ENCODE measurements at regions not wholly inside any gene's neighbourhood (a gene's known extent, or its start where the extent isn't known, plus 50 kb on each side); places are given as distances from the start of the nearest gene placed in this dataset.
A peak's percentile ranks its signal among the peaks of the same experiment; 100 is the strongest.

DNA sequence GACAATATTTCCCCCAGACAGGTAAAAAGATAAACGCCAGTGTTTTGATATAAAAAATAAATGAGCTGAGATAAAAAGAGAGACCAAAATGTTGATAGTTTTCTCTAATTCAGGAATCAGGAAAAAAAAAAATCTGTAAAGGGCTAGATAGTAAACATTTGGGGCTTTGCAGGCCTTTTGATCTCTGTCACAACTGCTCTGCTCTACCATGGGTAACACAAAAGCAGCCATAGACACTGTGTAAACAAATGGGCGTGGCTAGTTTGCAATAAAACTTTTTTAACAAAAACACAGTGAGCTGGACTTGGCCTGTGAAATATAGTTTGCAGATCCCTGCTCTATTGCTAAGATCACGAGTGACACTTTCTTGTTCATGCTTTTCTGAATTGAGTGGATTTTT is 219.1 kb upstream of the STXBP5 start (continued):
- peak; percentile 51; the same call in 1 of the 2 replicates for TF ChIP-seq GATA4 (IDR thresholded peaks at IDR 0.05; ENCODE audit: borderline replicate concordance, low read depth)
- 0 out of 2 replicates have a peak, but pooled peaks have one; percentile 28 for TF ChIP-seq ZFP1 (CRISPR knock-in tag; IDR thresholded peaks at IDR 0.05)
- TF ChIP-seq KLF15 (CRISPR knock-in tag; IDR thresholded peaks at IDR 0.05; ENCODE audit: borderline replicate concordance), result no peak
- no peak for TF ChIP-seq ZNF441 (CRISPR knock-in tag; IDR thresholded peaks at IDR 0.05; ENCODE audit: borderline replicate concordance)
- peak; percentile 84; the same call in 1 of the 2 replicates for TF ChIP-seq FOXK1 (CRISPR knock-in tag; IDR thresholded peaks at IDR 0.05; ENCODE audit: borderline replicate concordance, low read depth)
- TF ChIP-seq ZNF879 (CRISPR knock-in tag; IDR thresholded peaks at IDR 0.05), result no peak
- TF ChIP-seq, protein P1, sequence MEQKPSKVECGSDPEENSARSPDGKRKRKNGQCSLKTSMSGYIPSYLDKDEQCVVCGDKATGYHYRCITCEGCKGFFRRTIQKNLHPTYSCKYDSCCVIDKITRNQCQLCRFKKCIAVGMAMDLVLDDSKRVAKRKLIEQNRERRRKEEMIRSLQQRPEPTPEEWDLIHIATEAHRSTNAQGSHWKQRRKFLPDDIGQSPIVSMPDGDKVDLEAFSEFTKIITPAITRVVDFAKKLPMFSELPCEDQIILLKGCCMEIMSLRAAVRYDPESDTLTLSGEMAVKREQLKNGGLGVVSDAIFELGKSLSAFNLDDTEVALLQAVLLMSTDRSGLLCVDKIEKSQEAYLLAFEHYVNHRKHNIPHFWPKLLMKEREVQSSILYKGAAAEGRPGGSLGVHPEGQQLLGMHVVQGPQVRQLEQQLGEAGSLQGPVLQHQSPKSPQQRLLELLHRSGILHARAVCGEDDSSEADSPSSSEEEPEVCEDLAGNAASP (CRISPR knock-in tag; IDR thresholded peaks at IDR 0.05; ENCODE audit: borderline replicate concordance), result peak; percentile 67
- no peak for TF ChIP-seq NCOA5 (CRISPR knock-in tag; IDR thresholded peaks at IDR 0.05)
- TF ChIP-seq, protein P2, sequence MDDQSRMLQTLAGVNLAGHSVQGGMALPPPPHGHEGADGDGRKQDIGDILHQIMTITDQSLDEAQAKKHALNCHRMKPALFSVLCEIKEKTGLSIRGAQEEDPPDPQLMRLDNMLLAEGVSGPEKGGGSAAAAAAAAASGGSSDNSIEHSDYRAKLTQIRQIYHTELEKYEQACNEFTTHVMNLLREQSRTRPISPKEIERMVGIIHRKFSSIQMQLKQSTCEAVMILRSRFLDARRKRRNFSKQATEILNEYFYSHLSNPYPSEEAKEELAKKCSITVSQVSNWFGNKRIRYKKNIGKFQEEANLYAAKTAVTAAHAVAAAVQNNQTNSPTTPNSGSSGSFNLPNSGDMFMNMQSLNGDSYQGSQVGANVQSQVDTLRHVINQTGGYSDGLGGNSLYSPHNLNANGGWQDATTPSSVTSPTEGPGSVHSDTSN (CRISPR knock-in tag; IDR thresholded peaks at IDR 0.05; ENCODE audit: borderline replicate concordance), result no peak
- no peak for TF ChIP-seq RBM22 (optimal IDR thresholded peaks at IDR 0.05; ENCODE audit: low read length)
- TF ChIP-seq ZFX (CRISPR knock-in tag; IDR thresholded peaks at IDR 0.05; ENCODE audit: low read depth), result peak; percentile 46; the same call in 1 of the 2 replicates
- TF ChIP-seq, protein P3, sequence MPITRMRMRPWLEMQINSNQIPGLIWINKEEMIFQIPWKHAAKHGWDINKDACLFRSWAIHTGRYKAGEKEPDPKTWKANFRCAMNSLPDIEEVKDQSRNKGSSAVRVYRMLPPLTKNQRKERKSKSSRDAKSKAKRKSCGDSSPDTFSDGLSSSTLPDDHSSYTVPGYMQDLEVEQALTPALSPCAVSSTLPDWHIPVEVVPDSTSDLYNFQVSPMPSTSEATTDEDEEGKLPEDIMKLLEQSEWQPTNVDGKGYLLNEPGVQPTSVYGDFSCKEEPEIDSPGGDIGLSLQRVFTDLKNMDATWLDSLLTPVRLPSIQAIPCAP (CRISPR knock-in tag; IDR thresholded peaks at IDR 0.05; ENCODE audit: low read depth), result no peak
- TF ChIP-seq FOXM1 (CRISPR knock-in tag; IDR thresholded peaks at IDR 0.05), result no peak
- TF ChIP-seq, protein P4, sequence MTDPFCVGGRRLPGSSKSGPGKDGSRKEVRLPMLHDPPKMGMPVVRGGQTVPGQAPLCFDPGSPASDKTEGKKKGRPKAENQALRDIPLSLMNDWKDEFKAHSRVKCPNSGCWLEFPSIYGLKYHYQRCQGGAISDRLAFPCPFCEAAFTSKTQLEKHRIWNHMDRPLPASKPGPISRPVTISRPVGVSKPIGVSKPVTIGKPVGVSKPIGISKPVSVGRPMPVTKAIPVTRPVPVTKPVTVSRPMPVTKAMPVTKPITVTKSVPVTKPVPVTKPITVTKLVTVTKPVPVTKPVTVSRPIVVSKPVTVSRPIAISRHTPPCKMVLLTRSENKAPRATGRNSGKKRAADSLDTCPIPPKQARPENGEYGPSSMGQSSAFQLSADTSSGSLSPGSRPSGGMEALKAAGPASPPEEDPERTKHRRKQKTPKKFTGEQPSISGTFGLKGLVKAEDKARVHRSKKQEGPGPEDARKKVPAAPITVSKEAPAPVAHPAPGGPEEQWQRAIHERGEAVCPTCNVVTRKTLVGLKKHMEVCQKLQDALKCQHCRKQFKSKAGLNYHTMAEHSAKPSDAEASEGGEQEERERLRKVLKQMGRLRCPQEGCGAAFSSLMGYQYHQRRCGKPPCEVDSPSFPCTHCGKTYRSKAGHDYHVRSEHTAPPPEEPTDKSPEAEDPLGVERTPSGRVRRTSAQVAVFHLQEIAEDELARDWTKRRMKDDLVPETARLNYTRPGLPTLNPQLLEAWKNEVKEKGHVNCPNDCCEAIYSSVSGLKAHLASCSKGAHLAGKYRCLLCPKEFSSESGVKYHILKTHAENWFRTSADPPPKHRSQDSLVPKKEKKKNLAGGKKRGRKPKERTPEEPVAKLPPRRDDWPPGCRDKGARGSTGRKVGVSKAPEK (CRISPR knock-in tag; IDR thresholded peaks at IDR 0.05; ENCODE audit: borderline replicate concordance), result no peak
- TF ChIP-seq, protein P5, sequence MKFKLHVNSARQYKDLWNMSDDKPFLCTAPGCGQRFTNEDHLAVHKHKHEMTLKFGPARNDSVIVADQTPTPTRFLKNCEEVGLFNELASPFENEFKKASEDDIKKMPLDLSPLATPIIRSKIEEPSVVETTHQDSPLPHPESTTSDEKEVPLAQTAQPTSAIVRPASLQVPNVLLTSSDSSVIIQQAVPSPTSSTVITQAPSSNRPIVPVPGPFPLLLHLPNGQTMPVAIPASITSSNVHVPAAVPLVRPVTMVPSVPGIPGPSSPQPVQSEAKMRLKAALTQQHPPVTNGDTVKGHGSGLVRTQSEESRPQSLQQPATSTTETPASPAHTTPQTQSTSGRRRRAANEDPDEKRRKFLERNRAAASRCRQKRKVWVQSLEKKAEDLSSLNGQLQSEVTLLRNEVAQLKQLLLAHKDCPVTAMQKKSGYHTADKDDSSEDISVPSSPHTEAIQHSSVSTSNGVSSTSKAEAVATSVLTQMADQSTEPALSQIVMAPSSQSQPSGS (CRISPR knock-in tag; IDR thresholded peaks at IDR 0.05), result no peak
- TF ChIP-seq, protein P6, sequence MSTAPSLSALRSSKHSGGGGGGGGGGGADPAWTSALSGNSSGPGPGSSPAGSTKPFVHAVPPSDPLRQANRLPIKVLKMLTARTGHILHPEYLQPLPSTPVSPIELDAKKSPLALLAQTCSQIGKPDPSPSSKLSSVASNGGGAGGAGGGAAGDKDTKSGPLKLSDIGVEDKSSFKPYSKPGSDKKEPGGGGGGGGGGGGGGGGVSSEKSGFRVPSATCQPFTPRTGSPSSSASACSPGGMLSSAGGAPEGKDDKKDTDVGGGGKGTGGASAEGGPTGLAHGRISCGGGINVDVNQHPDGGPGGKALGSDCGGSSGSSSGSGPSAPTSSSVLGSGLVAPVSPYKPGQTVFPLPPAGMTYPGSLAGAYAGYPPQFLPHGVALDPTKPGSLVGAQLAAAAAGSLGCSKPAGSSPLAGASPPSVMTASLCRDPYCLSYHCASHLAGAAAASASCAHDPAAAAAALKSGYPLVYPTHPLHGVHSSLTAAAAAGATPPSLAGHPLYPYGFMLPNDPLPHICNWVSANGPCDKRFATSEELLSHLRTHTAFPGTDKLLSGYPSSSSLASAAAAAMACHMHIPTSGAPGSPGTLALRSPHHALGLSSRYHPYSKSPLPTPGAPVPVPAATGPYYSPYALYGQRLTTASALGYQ (CRISPR knock-in tag; IDR thresholded peaks at IDR 0.05), result peak; percentile 79; the same call in 1 of the 2 replicates
- TF ChIP-seq, protein P7, sequence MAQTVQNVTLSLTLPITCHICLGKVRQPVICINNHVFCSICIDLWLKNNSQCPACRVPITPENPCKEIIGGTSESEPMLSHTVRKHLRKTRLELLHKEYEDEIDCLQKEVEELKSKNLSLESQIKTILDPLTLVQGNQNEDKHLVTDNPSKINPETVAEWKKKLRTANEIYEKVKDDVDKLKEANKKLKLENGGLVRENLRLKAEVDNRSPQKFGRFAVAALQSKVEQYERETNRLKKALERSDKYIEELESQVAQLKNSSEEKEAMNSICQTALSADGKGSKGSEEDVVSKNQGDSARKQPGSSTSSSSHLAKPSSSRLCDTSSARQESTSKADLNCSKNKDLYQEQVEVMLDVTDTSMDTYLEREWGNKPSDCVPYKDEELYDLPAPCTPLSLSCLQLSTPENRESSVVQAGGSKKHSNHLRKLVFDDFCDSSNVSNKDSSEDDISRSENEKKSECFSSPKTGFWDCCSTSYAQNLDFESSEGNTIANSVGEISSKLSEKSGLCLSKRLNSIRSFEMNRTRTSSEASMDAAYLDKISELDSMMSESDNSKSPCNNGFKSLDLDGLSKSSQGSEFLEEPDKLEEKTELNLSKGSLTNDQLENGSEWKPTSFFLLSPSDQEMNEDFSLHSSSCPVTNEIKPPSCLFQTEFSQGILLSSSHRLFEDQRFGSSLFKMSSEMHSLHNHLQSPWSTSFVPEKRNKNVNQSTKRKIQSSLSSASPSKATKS (CRISPR knock-in tag; IDR thresholded peaks at IDR 0.05), result no peak
